Activated CD4-positive, CD25-positive, alpha-beta regulatory T cell treated with anti-CD3 and anti-CD28 coated beads, Interleukin-2, amount 50 U/mL, for 16 hours (primary cell): ENCODE measurements at regions not wholly inside any gene's neighbourhood (a gene's known extent, or its start where the extent isn't known, plus 50 kb on each side); places are given as distances from the start of the nearest gene placed in this dataset.

Source experiments
- DNase-seq: peaks from one replicate; pipeline ENCODE4 v3.0.0-alpha.2; 2020; ENCODE audit warnings: low read depth, low spot score

- DNase-seq = no peak
Measured at GRCh38 chr1:98044766-98045165, 123.9 kb upstream of the DPYD start.

GRCh38 chr1:98044071-98044697, 123.3 kb upstream of the DPYD start:
- DNase-seq = no peak

DNA sequence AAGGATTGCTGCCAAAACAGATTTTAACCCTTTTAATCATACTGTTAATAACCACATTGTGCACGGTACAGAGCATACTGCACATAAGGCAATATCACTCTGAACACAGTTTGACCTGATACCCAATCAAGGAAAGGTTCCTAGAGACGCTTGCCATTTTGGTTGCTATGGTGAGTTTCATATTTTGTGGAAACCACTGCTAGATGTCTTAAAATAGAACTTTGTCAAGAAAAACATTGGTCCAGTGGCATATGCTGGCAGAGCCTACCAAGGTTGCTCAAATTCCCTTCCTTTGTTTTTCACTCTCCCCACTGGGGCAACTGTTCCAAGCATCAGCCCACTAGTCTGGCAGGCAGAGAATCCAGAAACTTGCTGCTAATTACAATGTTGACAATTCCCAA, 114.8 kb upstream of the DPYD start:
- no peak for DNase-seq

DNA sequence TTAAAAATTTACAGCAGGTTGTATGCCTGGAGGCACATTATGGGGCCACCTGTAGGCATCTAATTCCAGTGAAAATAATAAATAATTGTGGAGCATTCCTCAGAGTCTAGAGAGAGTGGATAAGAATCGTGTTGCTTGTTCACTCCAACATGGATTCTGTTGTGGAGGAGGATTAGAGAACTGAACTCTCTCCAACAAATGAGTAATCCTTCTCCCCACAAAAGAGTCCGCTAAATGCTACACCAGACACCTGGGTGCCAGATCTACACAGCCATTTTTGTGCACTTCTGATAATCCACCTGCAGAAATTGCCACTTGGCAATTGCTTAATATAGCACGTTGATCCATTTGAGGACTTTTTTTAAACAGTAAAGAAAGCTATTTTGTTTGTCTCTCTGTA, 113.7 kb upstream of the DPYD start:
- DNase-seq = no peak

- no peak for DNase-seq
Measured at GRCh38 chr1:98032958-98033357, 112.1 kb upstream of the DPYD start.

DNA sequence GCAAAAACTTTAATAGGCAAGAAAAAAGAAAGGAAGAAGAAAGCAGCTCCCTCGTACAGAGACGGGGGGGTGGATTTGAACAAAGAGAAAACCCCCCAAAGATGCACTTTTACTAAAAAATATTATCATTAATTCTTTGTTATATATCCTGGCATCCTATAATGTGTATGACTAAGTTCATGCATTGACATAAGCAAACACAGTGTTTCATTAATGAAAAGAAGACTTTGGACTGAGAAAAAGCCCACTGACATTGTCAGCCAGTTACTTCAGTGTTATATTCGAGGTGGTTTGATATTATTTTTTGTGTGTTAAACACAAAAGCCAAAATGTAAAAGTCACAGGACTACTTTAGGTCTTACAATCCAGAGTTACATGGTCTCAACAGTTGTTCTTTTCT, 110.1 kb upstream of the DPYD start:
- no peak for DNase-seq

DNA sequence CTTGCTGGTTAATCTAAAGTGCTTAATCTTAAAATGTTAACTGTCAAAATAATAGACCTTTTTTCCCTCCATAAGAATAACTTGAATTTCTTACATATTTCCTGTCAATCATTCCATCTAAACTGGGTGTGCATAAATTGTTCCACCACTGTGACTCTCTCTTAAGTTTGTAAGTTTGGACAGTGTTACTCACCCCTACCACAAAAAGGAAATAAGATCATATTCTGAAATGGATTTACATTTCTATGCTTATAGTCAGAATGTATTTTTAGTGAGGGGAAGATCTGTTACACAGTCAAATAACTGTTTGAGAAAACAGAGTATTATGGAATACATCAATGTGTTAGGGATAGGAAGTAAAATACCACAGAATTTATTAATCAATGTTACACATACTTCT, 109.6 kb upstream of the DPYD start:
- DNase-seq = no peak

DNA sequence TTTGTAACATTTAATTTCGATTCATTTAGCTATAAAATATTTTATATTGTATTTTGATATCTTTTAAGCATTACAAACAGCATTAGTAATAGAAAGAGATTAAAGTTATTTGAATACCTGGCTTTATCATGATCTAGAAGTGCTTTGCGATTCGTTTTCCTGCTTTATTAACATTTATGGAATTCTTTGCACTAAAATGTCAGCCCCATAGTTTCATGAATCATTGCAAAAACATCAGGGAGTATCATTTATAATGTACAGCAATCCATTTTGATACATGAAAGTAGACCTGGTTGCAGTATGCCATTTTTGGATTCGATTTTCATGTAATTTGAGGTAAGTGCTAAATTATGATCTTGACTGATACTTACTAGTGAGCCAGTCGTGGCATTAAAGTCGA, 108.0 kb upstream of the DPYD start:
- DNase-seq = no peak

- DNase-seq = no peak
Measured at GRCh38 chr1:98027103-98027705, 106.4 kb upstream of the DPYD start.

DNA sequence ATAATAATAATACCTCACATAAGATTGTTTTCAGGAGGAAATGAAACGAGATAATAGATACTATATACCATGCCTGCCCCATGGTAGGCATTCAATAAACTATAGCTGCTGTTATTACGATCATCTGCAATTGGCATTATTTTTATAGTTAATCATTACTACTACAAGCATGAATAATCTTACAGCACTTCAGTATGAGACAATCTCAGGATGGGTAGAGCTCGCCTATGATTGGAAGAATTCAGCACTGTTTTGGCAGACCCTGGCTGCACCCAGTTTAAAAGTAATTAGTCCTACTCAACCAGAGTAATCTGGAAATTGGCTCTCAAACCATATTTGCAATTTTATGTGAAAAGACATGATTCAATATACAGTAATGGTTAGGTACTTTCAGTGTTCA, 105.0 kb upstream of the DPYD start:
- no peak for DNase-seq

DNA sequence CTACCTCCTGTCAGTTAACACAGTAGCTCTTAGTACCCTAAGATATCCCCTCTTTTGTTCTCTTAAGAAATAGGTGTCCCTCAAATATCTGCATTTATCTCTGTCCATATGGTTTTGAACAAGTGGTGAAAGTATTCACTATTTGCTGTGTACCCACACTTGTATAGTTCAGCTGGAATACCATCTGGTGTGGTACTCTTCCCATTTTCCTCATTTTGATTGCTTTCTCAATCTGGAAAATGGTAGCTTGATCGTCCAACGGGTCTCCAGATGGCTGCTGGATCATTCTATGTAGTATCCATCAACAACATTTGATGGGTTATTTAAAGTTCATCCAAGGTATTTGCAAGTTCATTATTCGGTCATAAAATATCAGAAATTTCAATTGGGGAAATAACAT, 100.3 kb upstream of the DPYD start:
- no peak for DNase-seq

GRCh38 chr1:98019747-98020146, 98.9 kb upstream of the DPYD start:
- no peak for DNase-seq

- no peak for DNase-seq
Measured at GRCh38 chr1:98018074-98018473, 97.2 kb upstream of the DPYD start.

GRCh38 chr1:98017184-98017583, 96.3 kb upstream of the DPYD start:
- no peak for DNase-seq

GRCh38 chr1:98008373-98008772, 87.5 kb upstream of the DPYD start:
- DNase-seq = no peak

DNA sequence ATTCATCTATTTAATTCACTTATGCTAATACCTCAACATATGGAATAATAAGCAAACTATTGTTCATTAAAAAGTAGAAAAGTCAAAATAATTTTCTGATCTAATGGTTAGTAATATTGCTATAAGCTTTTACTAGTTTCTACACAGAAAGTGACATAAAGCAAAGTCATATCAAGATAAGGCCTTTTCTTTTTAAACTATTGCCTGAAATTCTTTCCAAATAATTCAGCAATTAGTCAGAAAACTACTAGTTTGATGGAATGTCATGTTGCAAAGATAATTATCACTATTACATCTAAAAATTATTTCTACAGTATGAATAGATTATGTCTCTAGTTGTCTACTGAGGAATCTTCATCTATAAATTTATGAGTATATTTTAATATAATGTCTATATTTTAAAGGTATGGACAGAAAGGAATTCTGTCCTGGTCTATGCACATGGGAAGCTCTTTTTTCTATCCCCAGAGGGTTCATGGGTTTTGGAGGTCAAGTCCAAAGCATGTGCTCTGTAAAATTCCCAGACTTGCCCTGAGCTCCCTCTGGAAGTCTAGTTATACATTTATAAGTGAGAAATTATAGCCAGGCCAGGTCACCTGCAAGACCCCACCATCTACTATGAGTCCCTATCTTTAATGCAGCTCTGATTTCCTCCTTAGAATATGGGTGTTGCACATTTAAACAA, 84.6 kb upstream of the DPYD start:
- no peak for DNase-seq

GRCh38 chr1:98003442-98003841, 82.6 kb upstream of the DPYD start:
- no peak for DNase-seq

GRCh38 chr1:98002288-98002687, 81.5 kb upstream of the DPYD start:
- no peak for DNase-seq

- DNase-seq = no peak
Measured at GRCh38 chr1:98001764-98002163, 80.9 kb upstream of the DPYD start.

GRCh38 chr1:97999320-97999719, 78.5 kb upstream of the DPYD start:
- DNase-seq = no peak

DNA sequence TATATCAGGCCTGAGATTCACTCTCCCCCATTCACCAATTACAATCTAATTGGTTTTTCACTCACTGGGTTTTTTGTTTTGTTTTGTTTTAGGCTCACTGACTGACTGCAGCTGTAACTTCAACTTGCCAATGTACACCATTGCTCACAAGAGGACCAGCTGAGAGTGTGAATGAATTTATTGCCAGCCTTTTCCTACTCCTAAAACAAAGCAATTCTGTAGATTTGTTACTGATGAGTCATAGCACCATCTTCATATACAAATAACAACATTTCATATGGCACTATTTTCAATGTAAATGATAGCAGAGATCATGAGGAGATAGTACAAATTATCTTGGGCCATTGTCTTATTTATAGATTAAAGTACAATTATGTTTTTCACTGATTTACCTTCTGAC, 76.0 kb upstream of the DPYD start:
- DNase-seq = no peak

DNA sequence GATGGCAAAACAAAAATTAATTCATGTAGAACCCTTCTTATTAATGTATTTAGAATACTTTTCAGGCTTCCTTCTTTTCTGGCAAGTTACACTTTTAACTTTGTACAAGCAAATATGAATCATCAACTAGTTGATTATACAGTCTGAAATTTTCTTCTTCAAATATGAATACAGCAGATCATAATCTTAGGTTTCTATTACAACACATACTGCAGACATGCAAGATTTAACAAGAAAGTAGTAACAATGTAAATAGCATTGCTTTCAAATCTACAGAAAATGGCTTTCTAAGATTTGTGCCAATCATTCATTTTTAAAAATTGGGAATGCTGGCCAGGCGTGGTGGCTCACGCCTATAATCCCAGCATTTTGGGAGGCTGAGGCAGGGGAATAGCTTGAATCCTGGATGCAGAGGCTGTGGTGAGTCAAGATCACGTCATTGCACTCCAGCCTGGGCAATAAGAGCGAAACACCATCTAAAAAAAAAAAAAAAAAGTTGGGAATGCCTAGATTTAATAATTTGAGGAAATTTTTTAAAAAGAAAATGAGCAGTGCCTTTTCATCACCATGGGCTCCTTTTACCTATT, 68.4 kb upstream of the DPYD start:
- no peak for DNase-seq
